IMR-90 (cell line): ENCODE measurements at regions not wholly inside any gene's neighbourhood (a gene's known extent, or its start where the extent isn't known, plus 50 kb on each side); places are given as distances from the start of the nearest gene placed in this dataset.

ENCODE experiments used
- BHLHE40 ChIP-seq: fragments of 150-350 bp; IDR thresholded peaks from 2 replicates; pipeline ENCODE4 v1.6.1; 2016; ENCODE audit warnings: mild to moderate bottlenecking, low read depth, low read length
- CHD1 ChIP-seq: IDR thresholded peaks from 2 replicates; pipeline ENCODE4 v1.6.1; 2012; ENCODE audit warnings: low read depth, low read length, improper control_type of control experiment
- CTCF ChIP-seq: conservative IDR thresholded peaks from 2 replicates; pipeline ENCODE4 v1.5.1; 2012; ENCODE audit warnings: mild to moderate bottlenecking, low read depth, low read length, improper control_type of control experiment
- MAFK ChIP-seq: IDR thresholded peaks from 2 replicates; pipeline ENCODE4 v1.6.1; 2012; ENCODE audit warnings: low read depth, low read length, improper control_type of control experiment
- MAZ ChIP-seq: IDR thresholded peaks from 2 replicates; pipeline ENCODE4 v1.6.1; 2012; ENCODE audit warnings: low read depth, mild to moderate bottlenecking, low read length, improper control_type of control experiment, moderate library complexity, borderline replicate concordance
- MXI1 ChIP-seq: IDR thresholded peaks from 2 replicates; pipeline ENCODE4 v1.6.1; 2012; ENCODE audit warnings: low read depth, mild to moderate bottlenecking, low read length, moderate library complexity, borderline replicate concordance
- POLR2A ChIP-seq: IDR thresholded peaks from 2 replicates; pipeline ENCODE4 v1.6.1; 2012; ENCODE audit warnings: mild to moderate bottlenecking, low read depth, low read length
- RCOR1 ChIP-seq: IDR thresholded peaks from 2 replicates; pipeline ENCODE4 v1.6.1; 2012; ENCODE audit warnings: mild to moderate bottlenecking, low read length, improper control_type of control experiment; ENCODE audit not compliant: insufficient replicate concordance
- RFX5 ChIP-seq: IDR thresholded peaks from 2 replicates; pipeline ENCODE4 v1.8.0; 2012; ENCODE audit warnings: low read depth, mild to moderate bottlenecking, low read length, moderate library complexity
- SMC3 ChIP-seq: fragments of 150-350 bp; IDR thresholded peaks from 2 replicates; pipeline ENCODE4 v1.6.1; 2016; ENCODE audit warnings: low read depth, mild to moderate bottlenecking, antibody characterized with exemption, low read length, moderate library complexity
- TF ChIP-seq, protein P1 (sequence below): fragments of 150-350 bp; IDR thresholded peaks from 2 replicates; pipeline ENCODE4 v1.6.1; 2016; ENCODE audit warnings: low read depth, mild to moderate bottlenecking, low read length, moderate library complexity, borderline replicate concordance
- TF ChIP-seq, protein P2 (sequence below): fragments of 150-350 bp; IDR thresholded peaks from 2 replicates; pipeline ENCODE4 v1.6.1; 2017; ENCODE audit warnings: mild to moderate bottlenecking, antibody characterized with exemption, low read length, low read depth

DNA sequence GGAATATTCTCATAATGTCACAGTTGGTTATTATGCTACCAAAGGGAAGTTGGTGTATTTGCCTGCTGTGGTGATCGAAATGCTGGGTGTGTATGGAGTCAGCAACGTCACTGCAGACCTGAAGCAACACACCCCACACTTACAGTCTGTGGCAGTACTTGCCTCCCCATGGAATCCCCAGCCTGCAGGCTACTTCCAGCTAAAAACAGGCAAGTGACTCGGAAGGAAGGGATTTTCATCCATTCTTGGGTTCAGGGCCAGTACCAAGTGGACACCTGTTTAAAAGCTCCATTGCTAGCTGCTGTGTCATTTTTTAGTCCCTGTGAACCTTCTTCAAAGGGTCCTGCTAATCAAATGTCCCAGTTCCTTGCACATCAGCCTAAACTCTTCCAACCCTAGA, 149.6 kb downstream of the C11orf91 start:
- TF ChIP-seq SMC3 (no peak), POLR2A (no peak), CTCF (no peak), RFX5 (no peak), RCOR1 (no peak), BHLHE40 (no peak), MXI1 (no peak), MAFK (no peak), CHD1 (no peak), MAZ (no peak)
- TF ChIP-seq, protein P1, sequence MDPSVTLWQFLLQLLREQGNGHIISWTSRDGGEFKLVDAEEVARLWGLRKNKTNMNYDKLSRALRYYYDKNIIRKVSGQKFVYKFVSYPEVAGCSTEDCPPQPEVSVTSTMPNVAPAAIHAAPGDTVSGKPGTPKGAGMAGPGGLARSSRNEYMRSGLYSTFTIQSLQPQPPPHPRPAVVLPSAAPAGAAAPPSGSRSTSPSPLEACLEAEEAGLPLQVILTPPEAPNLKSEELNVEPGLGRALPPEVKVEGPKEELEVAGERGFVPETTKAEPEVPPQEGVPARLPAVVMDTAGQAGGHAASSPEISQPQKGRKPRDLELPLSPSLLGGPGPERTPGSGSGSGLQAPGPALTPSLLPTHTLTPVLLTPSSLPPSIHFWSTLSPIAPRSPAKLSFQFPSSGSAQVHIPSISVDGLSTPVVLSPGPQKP = no peak
- TF ChIP-seq, protein P2, sequence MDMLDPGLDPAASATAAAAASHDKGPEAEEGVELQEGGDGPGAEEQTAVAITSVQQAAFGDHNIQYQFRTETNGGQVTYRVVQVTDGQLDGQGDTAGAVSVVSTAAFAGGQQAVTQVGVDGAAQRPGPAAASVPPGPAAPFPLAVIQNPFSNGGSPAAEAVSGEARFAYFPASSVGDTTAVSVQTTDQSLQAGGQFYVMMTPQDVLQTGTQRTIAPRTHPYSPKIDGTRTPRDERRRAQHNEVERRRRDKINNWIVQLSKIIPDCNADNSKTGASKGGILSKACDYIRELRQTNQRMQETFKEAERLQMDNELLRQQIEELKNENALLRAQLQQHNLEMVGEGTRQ = no peak
